ENCODE measurements at regions not wholly inside any gene's neighbourhood (a gene's known extent, or its start where the extent isn't known, plus 50 kb on each side); places are given as distances from the start of the nearest gene placed in this dataset.

GRCh38 chr13:21911646-21912298 lies 240.9 kb downstream of the FGF9 start:
- no peak overlapping the region for H2AFZ ChIP-seq (ENCODE audit: insufficient read depth, low read depth, low read length, poor library complexity, severe bottlenecking)
- no peaks in the 10 kb centered on the region for H3K4me1 ChIP-seq (ENCODE audit: control insufficient read depth in 2 of 2, insufficient read depth in 2 of 2, low read length in 2 of 2)
- H3K9me3 ChIP-seq (ENCODE audit: control extremely low read depth in 1 of 3, control insufficient read depth in 2 of 3, insufficient read depth in 1 of 3, low read length in 2 of 3) = no peaks in the 10 kb centered on the region
- ATAC-seq (ENCODE audit: low read depth) (no peak), DNase-seq (no peak)
- ChIA-PET POLR2A (no interaction called here), CTCF (interaction anchor here (0.9 kb wide), 1 partner anchor 27 kb away, joined by 3 read pairs; no protein-coding TSS in a partner anchor)
- Mint-ChIP-seq H3K4me1 (no peaks in the 10 kb centered on the region), H3K27me3 (no peaks in the 10 kb centered on the region), H3K4me3 (no peak overlapping the region), H3K27ac (no peak overlapping the region), H3K9me3 (ENCODE audit: insufficient read depth) (no peaks in the 10 kb centered on the region)
- H4K20me1 ChIP-seq (ENCODE audit: control insufficient read depth, insufficient read depth, low read length, poor library complexity, severe bottlenecking) = no peaks in the 10 kb centered on the region
- no peak overlapping the region for H3K9ac ChIP-seq (ENCODE audit: low read length)
- H3K4me3 ChIP-seq (ENCODE audit: control extremely low read depth in 1 of 5, extremely low read depth in 1 of 5, insufficient read depth in 1 of 5, low read depth in 2 of 5, low read length in 4 of 5) = no peak overlapping the region
- H3K4me2 ChIP-seq (replicated peaks; ENCODE audit: low read depth, low read length, poor library complexity, severe bottlenecking) = no peak overlapping the region
- H3K27ac ChIP-seq (ENCODE audit: low read length in 2 of 2) = no peak overlapping the region
- TF ChIP-seq CTCF (IDR thresholded peaks at IDR 0.05) (no peak), EZH2 (IDR thresholded peaks at IDR 0.05; ENCODE audit: borderline replicate concordance, insufficient read depth, low read depth, low read length, poor library complexity, severe bottlenecking) (no peak)
- H3K36me3 ChIP-seq (replicated peaks in 1 of 2; ENCODE audit: control extremely low read depth in 1 of 2, control insufficient read depth in 1 of 2, extremely low read depth in 1 of 2, insufficient read depth in 2 of 2, low read length in 1 of 2) = no peaks in the 10 kb centered on the region
- WGBS (ENCODE audit: insufficient coverage) = 71% methylated on average over 2 of the region's 6 CpGs
- H3K27me3 ChIP-seq (replicated peaks in 1 of 4; ENCODE audit: control extremely low read depth in 1 of 4, control insufficient read depth in 3 of 4, insufficient read depth in 4 of 4, low read length in 3 of 4) = no peaks in the 10 kb centered on the region
- intact Hi-C loops (cut with micrococcal nuclease) = no loop called here
- H3K79me2 ChIP-seq (ENCODE audit: control insufficient read depth, insufficient read depth, low read length) = no peaks in the 10 kb centered on the region

GRCh38 chr13:21913010-21913409 lies 242.1 kb downstream of the FGF9 start:
- no peak for DNase-seq

More at GRCh38 chr13:21913010-21913409, 242.1 kb downstream of the FGF9 start:
- Histone ChIP-seq H3K36me3 (replicated peaks in 1 of 2; ENCODE audit: control extremely low read depth in 1 of 2, control insufficient read depth in 1 of 2, extremely low read depth in 1 of 2, insufficient read depth in 2 of 2, low read length in 1 of 2) (no peaks in the 10 kb centered on the region), H3K4me2 (replicated peaks; ENCODE audit: low read depth, low read length, poor library complexity, severe bottlenecking) (no peak overlapping the region), H3K4me3 (ENCODE audit: control extremely low read depth in 1 of 5, extremely low read depth in 1 of 5, insufficient read depth in 1 of 5, low read depth in 2 of 5, low read length in 4 of 5) (no peak overlapping the region), H3K9ac (ENCODE audit: low read length) (no peak overlapping the region), H3K79me2 (ENCODE audit: control insufficient read depth, insufficient read depth, low read length) (no peaks in the 10 kb centered on the region), H4K20me1 (ENCODE audit: control insufficient read depth, insufficient read depth, low read length, poor library complexity, severe bottlenecking) (no peaks in the 10 kb centered on the region), H3K27me3 (replicated peaks in 1 of 4; ENCODE audit: control extremely low read depth in 1 of 4, control insufficient read depth in 3 of 4, insufficient read depth in 4 of 4, low read length in 3 of 4) (no peaks in the 10 kb centered on the region), H2AFZ (ENCODE audit: insufficient read depth, low read depth, low read length, poor library complexity, severe bottlenecking) (no peak overlapping the region), H3K4me1 (ENCODE audit: control insufficient read depth in 2 of 2, insufficient read depth in 2 of 2, low read length in 2 of 2) (no peaks in the 10 kb centered on the region), H3K27ac (ENCODE audit: low read length in 2 of 2) (no peak overlapping the region), H3K9me3 (ENCODE audit: control extremely low read depth in 1 of 3, control insufficient read depth in 2 of 3, insufficient read depth in 1 of 3, low read length in 2 of 3) (peaks cover 0 to 4% (median 0%) of the 10 kb centered on the region in 3 donors)
- intact Hi-C loops (cut with micrococcal nuclease) = no loop called here
- Mint-ChIP-seq H3K9me3 (ENCODE audit: insufficient read depth) (no peaks in the 10 kb centered on the region), H3K4me1 (no peaks in the 10 kb centered on the region), H3K27me3 (no peaks in the 10 kb centered on the region), H3K4me3 (no peak overlapping the region), H3K27ac (no peak overlapping the region)
- no peak for ATAC-seq (ENCODE audit: low read depth)
- 69% methylated on average over 3 of the region's 8 CpGs for WGBS (ENCODE audit: insufficient coverage)
- TF ChIP-seq EZH2 (IDR thresholded peaks at IDR 0.05; ENCODE audit: borderline replicate concordance, insufficient read depth, low read depth, low read length, poor library complexity, severe bottlenecking) = no peak
- TF ChIP-seq CTCF (IDR thresholded peaks at IDR 0.05) = no peak
- CTCF ChIA-PET = no interaction called here
- POLR2A ChIA-PET = no interaction called here

Measured in B cell (primary cell).